ENCODE measurements at regions not wholly inside any gene's neighbourhood (a gene's known extent, or its start where the extent isn't known, plus 50 kb on each side); places are given as distances from the start of the nearest gene placed in this dataset.

DNA sequence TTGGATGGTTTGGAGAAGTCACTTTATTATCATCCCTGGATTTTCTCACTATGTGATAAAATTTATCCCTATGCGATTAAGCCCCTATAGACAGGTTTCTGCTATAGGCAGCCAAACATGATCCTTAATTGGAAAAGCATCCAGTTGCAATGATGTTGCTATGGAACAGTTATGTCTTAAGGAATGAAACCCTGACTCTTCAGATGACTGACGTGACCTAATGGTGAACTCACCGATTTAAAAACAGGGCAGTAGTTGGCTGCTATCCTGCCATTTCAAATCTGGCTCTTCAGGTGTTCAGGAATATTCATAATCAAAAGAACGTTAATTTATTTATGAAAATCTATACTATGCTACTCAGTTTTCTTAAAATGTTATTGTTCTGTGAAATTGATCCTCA lies 106.8 kb upstream of the ROBO1 start:
- TF ChIP-seq, protein P1, sequence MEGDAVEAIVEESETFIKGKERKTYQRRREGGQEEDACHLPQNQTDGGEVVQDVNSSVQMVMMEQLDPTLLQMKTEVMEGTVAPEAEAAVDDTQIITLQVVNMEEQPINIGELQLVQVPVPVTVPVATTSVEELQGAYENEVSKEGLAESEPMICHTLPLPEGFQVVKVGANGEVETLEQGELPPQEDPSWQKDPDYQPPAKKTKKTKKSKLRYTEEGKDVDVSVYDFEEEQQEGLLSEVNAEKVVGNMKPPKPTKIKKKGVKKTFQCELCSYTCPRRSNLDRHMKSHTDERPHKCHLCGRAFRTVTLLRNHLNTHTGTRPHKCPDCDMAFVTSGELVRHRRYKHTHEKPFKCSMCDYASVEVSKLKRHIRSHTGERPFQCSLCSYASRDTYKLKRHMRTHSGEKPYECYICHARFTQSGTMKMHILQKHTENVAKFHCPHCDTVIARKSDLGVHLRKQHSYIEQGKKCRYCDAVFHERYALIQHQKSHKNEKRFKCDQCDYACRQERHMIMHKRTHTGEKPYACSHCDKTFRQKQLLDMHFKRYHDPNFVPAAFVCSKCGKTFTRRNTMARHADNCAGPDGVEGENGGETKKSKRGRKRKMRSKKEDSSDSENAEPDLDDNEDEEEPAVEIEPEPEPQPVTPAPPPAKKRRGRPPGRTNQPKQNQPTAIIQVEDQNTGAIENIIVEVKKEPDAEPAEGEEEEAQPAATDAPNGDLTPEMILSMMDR (IDR thresholded peaks at IDR 0.05; ENCODE audit: control insufficient read depth, insufficient read depth, low read depth, low read length, missing control alignments): no peak
- no peak for DNase-seq (ENCODE audit: low read depth)
- no peak overlapping the region for H3K4me3 ChIP-seq (ENCODE audit: control insufficient read depth, low read depth, low read length)

DNA sequence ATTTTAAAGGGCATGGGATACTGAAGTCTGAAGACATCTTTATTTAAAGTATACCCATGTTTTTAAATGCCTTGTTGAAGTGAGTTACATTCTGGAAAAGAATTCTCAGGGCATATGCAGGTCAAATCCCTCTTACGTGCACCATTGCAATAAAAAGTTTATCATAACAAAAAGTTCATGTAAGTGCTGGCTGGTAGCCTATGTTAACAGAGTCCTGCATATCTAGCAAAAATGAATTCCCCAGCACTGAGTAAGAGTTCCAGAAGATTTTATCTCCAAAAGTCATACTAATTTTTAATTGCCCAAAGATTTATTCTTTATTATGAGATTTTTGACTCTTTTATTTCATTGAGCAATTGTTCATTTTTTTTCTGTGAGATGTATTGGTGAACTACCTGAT lies 104.7 kb upstream of the ROBO1 start:
- H3K4me3 ChIP-seq (ENCODE audit: control insufficient read depth, low read depth, low read length): no peak overlapping the region
- no peak for DNase-seq (ENCODE audit: low read depth)
- TF ChIP-seq, protein P1 (IDR thresholded peaks at IDR 0.05; ENCODE audit: control insufficient read depth, insufficient read depth, low read depth, low read length, missing control alignments): no peak

DNA sequence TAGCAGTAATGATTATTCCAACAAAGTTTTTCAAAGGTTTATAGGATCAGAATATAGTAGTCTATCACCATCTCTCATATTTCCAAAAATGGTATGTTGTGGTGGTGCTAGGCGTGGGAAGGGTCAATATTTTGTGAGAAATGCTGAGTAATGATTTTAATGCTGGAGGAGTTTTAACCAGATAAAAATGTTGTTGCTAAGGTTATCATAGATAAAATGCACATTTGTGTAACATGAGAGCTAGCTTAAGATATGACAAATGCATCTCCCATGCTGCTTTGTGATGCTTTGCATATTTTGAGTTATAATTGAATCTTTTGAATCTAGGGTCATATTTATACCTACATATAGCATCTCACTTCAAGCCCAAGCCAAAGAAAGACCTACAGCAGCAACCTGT lies 103.9 kb upstream of the ROBO1 start:
- no peak overlapping the region for H3K4me3 ChIP-seq (ENCODE audit: control insufficient read depth, low read depth, low read length)
- TF ChIP-seq, protein P1 (IDR thresholded peaks at IDR 0.05; ENCODE audit: control insufficient read depth, insufficient read depth, low read depth, low read length, missing control alignments): no peak
- no peak for DNase-seq (ENCODE audit: low read depth)

DNA sequence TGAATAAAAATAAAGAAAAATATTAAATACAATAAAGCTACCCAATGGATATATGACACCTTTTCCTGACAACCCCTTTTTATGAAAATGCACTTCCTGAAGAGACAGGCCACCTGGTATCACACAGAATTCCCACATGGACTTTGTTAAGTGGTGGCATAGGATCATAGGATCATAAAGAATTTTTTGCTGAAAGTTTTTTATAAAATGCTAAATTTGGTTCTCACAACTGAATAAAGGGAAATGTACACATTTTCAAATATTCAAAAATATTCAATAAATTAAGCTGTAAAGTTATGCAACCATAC lies 102.5 kb upstream of the ROBO1 start:
- no peak overlapping the region for H3K4me3 ChIP-seq (ENCODE audit: control insufficient read depth, low read depth, low read length)
- TF ChIP-seq, protein P1 (IDR thresholded peaks at IDR 0.05; ENCODE audit: control insufficient read depth, insufficient read depth, low read depth, low read length, missing control alignments): no peak
- DNase-seq (ENCODE audit: low read depth): no peak

DNA sequence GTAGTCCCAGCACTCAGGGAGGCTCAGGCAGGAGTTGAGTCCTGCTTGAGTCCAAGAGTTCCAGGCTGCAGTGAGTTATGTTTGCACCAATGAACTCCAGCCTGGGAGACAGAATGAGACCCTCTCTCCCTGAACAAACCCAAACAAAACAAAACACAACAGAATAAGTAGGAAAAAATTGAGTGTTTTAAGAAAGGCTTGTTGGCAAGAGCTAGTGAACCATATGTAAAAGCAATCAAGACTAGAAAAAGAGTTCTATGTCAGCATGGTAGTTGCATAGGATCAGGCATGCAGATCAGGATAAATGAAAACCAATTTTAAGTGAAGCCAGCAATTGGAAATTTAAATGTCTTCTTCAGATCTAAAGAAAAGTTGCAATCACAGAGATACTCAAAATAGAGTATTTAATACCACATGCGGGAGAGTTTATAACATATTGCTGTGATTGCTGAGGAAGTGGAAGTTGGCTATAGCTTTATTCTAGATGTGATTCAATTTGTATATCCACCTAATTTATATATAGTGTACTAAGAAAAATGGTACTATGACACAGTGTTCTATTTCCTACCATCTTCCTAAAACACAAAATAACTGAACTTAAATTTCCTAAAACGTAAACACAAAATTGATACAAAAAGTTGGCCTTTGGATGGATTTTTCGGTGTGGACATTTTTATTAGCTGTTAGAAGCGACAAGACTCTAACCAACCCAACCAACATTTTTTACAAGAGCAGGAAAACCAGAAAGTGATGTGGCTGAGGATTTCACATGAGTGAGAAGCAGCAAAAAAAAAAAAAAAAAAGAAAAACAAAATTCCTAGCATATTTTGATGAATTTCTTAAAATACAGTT lies 101.9 kb upstream of the ROBO1 start:
- TF ChIP-seq, protein P1 (IDR thresholded peaks at IDR 0.05; ENCODE audit: control insufficient read depth, insufficient read depth, low read depth, low read length, missing control alignments): no peak
- no peak overlapping the region for H3K4me3 ChIP-seq (ENCODE audit: control insufficient read depth, low read depth, low read length)
- no peak for DNase-seq (ENCODE audit: low read depth)

DNA sequence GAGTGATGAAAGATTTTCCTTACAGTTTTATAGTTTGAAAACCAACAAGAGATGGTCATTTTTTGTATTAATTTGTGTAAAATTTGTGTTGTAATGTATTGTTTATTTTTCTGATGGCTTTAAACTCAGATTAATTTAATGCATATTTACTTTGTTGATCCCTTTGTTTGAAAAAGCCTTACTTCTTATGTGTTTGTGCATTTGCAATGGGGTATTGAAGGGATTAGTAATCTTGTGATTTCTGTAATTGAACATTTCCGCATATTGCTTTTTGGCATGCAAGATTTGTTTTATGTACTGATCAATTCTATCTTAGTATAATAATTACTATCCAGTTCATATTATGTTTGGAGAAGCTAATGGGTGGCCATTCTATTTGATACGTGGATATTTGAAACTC lies 98.4 kb upstream of the ROBO1 start:
- no peak for DNase-seq (ENCODE audit: low read depth)
- no peak overlapping the region for H3K4me3 ChIP-seq (ENCODE audit: control insufficient read depth, low read depth, low read length)
- TF ChIP-seq, protein P1 (IDR thresholded peaks at IDR 0.05; ENCODE audit: control insufficient read depth, insufficient read depth, low read depth, low read length, missing control alignments): no peak
